NCI-H2196 (cell line): ENCODE measurements at regions not wholly inside any gene's neighbourhood (a gene's known extent, or its start where the extent isn't known, plus 50 kb on each side); places are given as distances from the start of the nearest gene placed in this dataset.

Experiments used
- DNase-seq: peaks from one replicate; lab custom pipeline; 2025; ENCODE audit not compliant: unreplicated experiment; lab: John Stamatoyannopoulos, UW

DNA sequence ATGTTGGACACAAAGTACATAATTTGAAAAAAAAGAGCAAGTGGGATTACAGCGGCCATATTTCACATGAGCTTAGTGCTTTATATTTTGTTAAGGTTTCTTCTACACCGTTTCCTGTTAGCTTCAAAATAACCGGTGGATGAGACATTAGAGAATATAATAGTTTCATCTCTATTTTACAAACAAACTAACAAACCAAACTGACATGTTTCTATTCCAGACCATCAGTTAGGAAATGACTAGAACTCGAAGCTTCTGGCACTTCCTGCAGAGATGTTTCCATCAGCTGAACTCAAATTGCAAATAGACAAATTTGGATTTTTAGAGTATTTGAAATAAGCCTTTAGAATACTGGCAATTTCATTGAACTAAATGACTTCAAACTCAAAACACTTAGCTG lies 86.5 kb downstream of the MTRR start:
- no peak for DNase-seq

DNA sequence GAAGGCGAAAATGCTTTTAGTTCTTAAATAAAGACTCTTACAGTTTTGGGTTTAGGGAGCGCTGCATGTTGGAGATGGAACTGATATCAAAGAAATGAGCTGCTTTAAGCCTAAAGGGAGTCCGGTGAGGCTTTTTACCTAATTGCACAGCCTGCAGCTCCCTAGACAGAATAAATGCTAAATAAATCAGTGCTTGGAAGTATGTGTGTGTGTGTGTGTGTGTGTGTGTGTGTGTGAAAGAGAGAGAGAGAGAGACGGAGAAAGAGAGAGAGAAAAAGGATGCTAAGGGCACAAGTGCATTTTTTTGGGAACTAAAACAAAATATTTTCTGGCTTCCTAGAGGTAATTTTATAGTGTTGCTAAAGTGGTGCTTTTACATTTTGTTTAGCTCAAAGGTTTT lies 88.4 kb downstream of the MTRR start:
- DNase-seq: no peak

DNA sequence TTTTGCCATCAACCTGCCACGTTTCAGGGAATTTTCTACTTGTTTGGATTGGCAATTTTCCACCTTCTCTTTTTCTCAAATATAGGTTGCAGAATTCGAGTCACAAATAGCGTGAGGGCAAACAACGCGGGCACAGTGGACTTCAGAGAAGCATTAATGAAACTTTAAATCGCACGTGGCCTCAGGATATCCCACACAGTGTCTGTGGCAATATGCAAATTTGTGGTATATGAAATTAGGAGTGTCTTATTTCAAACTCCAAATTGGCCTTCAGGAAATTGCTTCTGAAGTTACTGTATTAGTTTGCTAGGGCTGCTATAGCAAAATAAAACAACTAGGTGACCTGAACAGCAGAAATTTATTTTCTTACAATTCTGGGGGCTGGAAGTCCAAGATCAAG lies 91.2 kb downstream of the MTRR start:
- DNase-seq: no peak

DNA sequence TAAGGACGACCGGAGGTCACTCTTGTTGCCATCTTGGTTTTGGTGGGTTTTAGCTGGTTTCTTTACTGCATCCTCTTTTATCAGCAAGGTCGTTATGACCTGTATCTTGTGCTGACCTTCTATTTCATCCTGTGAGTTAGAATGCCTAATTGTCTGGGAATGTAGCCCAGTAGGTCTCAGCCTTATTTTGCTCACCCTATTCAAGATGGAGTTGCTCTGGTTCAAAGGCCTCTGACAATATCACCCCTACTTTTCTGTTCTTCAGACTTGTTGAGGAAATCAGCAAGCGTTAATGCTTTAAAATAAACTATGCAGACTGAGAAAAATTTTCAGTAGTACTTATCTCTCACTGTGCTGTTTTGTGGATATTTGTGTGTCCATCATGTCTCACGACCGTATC lies 92.6 kb downstream of the MTRR start:
- no peak for DNase-seq

DNA sequence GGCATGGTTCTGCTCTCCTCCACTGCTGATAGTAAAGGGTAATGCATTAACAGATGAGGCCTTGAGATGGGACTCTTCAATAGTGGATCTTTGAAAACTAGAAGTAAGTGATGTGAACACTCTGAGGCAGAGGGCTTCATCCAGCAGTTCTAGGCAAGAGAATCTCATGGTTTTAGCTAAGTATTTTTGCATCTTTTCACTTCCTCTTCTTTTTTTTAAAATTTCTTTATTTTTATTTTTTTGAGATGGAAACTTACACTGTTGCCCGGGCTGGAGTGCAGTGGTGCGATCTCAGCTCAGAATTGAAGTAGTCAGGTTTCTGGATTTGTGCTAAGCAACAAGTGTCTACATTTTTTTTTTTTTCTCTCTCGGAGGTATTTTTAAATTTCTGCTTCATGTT lies 101.9 kb downstream of the MTRR start:
- no peak for DNase-seq

DNA sequence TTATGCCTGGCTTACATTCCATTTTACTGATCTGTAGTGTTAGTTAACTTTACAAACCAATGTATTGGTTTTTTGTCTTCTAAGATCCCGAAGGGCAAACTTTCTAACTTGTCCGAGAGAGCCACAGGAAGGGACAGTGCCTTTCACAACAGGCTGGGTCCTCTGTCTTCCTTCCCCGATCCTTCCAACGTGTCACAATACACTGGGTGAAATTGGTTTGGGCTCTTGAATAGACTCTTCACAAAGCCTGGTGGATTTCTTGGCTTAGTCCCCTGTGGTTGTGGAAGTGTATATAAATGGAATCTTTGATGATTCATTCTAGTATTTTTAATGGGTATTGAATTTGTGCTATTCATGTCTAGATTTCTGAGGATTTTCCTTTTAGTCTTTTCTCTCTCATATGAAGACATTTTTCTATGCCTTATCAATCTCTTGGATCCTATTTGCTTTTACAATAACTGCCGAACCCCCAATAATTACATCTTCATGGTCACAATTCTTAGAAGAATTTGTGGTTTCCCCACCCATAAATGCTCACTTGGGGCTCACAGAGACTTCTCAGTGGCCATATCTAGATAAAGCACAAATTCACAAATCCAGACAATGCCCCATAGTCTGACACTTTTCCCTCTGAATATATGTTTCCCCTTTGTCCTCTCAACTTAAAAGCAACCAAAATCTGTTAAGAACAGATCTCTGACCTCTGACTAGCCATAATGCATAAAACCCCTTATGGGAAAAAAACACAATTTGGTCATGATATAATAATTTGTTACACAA lies 107.7 kb downstream of the MTRR start:
- DNase-seq: no peak

DNA sequence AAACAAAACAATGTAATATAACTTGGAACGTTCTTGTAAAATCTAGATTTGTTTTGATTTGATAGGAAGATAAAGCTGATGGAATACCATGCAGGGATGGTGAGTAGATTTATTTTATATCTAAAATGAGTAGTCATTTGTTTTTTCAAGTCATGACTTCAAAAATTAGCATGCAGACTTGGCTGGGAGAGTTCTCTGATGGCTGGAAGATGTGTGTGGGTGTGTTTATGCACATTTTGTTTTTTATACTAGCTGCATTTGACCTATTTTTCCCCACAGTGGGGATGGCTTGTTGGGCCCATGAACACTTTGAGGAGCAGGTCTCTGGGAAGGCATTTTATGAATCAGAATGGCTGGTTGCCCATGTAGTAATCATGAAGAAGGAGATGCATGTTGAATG lies 109.2 kb downstream of the MTRR start:
- no peak for DNase-seq

DNA sequence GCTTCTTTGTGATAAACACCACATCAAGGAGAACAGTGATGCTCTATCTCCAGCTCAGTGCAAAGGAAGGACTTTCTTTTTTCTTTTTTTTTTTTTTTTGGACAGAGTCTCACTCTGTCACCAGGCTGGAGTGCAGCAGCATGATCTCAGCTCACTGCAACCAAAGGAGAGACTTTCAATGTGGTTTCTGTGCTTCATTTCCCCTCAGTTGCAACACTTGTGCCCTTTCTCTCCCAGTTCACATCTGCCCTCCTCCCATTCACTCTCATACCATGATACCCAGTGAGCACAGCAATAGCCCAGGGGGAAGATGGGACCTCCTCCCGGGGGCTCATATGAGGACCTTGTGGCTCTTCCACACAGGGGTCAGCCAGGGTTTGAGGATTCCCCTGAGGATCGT lies 110.0 kb downstream of the MTRR start:
- DNase-seq: no peak

DNA sequence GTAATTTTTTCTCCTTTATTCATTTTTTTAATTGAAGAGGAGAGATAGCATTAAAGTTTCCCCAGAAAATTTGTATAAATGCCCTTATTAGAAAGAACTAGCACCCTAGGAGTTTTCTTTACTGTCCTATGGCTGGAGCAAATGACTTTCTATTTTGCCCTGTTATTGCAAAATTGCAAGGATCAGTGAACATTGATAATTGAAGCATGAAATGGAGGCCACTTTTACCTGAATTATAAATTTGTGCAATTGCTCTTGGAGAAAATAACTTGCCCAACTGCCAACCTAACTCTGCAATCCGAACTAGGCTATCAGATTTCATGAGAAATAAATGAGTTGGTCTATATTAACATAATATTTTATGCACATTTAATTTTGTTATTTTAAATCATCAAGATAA lies 111.9 kb downstream of the MTRR start:
- DNase-seq: no peak

DNA sequence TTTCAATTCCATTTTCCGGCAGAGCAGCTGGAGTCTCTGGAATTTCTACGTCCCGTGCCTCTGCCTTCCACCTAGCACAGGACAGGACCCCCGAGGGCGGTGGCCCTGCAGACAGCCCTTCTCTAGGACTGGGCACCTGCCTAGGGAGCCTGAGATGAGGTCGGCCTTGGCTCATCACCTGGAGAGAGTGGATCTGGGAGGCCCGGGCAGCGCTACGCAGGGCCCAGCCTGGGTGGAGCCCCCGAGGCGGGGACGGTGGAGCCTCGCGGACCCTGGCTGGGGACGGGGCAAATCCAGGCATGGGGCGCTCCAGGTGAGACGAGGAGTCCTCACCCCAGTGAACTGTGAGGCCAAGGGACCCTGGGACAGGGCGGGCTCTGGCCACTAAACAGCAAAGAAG lies 114.5 kb downstream of the MTRR start:
- no peak for DNase-seq

DNA sequence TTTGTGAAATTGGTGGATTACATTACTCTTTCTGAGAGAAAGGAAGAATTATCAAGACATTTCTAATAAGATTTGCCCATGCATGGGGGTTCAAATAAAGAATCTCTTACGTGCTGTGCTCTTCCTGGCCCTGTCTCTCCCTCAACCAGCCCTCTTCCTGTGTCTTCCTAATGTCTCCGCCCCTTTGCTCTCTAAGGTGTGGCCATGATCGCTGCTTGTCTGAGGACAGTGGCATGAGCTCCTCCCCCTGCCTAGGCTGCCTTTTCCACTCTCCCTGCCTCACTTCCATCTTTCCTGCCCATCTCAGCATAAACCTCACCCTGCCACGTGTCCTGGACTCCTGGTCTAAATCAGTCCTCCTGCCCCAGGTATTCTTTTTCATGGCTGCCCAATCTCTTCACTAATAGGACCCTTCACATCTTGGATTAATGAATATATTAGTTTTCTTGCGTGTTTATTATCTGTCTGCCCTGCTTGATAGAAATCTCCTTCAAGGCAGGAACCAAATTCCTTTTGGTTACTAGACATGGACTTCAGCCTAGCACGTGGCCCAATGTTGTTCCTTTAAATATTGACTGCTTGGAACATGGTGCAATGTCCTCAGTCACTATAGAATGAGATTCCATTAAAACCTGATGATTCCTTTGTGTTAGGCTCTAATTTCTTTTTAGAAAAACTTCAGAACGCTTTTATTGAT lies 122.3 kb downstream of the MTRR start:
- DNase-seq: no peak

DNA sequence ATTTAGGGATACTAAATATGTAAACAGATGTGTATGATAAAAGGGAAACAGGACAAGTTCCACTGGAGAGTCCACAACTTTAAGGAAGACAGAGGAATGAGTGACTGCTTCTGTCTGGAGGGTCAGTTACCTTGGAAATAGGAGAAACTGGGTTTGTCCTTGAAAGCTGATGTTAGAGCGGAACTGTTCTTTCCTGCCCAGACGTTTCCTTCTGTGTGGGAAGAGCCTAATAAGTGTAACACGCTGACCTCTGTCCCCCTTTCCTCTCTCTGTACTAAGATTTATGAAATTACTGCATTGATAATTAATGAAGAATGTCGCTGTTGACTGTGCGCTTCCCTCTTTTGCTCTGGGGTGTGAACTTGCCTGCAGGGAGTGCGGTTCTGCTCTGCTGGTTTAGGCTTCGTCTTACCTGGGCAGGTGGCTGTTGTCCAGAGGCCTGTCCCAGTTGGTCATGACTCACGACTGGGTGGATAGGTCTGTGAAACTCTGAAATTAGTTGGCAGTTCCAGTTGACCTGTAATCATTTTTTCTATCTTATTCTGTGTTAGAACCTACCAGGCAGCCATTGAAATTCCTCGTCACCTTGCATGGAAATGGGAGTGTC lies 126.8 kb downstream of the MTRR start:
- DNase-seq: no peak

DNA sequence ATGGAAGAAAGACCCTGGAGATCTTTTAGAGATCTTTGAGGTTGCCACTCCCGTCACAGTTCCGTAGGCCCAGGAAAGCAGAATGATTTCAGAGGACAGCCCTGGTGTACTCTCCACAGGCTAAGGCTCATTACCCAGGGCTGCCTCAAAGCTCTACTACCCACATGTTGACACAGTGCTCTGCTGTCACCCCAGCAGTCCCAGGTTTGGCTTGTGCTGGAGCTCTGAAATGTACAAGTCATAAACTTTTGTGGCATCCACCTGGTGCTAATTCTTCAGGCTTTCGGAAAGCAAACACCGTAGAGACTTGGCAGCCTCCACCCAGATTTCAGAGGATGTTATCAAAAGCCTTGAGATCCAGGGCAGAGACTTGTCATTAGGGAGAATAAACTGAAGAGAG lies 136.5 kb downstream of the MTRR start:
- no peak for DNase-seq

DNA sequence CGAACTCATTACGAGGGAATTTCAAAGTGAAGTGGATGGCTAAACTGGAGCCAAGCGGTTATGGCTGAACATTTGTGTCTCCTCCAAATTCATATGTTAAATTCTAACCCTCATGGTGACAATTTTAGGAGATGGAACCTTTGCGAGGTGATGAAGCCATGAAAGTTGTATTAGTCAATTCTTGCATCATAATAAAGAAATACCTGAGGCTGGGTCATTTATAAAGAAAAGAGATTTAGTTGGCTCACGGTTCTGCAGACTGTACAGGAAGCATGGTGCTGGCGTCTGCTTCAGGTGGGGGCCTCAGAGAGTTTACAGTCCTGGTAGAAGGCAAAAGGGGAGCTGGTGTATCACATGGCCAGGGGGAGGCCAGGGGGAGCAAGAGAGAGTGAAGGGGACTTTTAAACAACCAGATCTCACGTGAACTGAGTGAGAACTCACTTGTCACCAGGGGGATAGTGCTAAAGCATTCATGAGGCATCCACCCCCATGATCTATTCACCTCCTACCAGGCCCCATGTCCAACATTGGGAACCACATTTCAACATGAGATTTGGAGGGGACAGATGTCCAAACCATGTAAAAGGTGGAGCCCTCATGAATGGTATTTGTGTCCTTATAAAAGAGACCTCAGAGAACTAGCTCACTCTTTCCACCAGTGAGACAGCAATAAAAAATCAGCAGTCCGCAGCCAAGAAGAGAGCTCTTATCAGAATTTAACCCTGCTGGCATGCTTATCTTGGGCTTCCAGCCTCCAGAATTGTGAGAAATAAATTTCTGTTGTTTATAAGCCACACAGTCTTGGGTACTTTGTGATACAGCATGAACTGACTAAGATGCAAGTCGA lies 143.4 kb downstream of the MTRR start:
- no peak for DNase-seq

DNA sequence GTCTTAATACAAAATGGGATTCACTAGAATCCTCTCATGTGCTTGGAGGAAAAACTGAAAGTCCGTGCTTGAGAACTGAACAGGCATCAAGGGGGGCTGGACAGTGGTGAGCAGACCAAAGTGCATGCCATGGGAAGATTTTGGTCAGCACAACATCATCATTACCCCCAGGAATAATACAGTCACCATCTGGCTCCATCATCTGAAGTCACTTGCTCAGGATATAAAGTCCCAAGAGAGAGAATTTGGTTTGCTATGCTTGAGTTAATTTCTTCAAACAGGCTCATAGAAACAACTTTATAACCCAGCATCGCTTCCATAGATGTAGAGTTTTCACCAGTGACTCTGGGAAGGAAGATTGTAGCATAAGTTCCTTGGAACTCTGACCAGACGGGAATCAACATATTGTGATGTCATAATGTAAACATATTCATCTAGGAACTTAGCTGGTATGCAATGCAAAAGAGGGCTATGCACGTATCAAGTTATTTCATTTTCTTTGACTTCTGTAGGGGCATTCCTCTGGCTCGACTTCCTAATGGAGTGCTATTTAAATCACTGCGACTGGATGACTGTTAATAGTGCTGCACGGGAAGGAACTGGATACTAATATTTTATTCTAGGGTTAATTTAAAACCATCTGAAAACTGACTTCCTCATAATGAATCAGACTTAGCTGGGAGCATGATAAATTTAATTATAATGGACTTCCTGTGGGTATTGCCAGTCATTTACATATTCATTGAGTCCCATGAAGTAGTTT lies 145.2 kb downstream of the MTRR start:
- DNase-seq: no peak

DNA sequence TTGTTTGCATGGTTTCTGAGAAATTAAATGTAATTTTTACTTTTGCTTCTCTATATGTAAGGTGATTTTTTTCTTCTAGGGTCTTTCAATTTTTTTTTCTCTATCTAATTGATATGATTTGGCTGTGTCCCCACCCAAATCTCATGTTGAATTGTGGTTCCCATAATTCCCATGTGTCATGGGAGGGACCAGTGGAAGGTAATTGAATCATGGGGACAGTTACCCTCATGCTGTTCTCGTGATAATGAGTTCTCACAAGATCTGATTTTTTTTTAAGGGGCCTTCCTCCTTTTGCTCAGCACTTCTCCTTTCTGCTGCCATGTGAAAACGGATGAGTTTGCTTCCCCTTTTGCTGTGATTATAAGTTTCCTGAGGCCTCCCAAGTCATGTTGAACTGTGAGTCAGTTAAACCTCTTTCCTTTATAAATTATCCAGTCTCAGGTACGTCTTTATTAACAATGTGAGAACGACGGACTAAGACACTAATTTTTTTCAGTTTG lies 150.8 kb downstream of the MTRR start:
- DNase-seq: no peak

DNA sequence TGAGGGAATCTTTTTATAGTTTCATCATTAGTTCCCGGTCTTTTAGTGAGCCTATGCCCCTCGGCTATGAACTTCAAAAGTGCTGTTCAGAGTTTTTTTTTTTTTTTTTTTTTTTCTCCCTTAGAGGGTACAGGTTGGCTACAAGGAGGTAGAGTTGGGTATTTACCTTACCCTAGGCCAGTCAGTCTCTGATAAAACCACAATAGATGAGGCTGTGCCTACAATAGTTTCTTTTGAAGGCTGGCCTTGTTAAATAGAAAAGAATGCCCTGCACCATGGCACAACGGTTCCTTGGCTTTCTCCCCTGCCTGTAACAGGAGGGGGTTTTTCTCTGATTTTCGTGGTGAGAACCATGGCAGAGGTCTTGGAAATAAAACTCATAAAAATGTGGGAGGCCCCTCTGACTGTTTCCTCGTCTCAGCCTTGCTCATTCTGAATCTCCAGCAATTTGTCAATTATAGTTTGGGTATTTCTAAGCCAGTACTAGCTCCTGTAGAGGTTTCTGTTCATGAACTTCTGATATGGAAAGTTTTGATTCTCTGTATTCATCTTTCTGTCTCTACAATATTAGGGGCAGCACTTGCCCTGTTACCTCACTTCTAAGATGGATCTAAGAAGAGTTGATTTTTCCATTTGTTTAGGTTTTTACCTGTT lies 152.0 kb downstream of the MTRR start:
- no peak for DNase-seq

DNA sequence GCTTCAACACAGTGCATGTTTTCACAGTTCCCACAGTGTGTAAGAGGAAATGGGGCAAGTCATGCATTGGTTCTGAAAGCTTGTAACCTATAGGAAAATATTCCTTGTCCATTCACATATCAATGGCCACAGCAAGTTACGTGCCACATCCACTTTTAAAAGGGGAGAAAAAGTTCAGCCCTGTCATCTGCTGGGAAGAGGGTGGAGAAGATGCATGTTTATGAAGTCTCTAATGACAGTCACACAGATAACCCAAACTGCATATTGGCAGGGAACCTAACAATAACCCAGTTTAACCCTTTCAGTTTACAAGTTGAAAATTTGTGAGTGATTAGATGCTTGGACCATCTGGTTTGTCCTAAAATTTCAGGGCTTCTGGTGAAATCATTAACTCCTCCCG lies 159.3 kb downstream of the MTRR start:
- DNase-seq: no peak

DNA sequence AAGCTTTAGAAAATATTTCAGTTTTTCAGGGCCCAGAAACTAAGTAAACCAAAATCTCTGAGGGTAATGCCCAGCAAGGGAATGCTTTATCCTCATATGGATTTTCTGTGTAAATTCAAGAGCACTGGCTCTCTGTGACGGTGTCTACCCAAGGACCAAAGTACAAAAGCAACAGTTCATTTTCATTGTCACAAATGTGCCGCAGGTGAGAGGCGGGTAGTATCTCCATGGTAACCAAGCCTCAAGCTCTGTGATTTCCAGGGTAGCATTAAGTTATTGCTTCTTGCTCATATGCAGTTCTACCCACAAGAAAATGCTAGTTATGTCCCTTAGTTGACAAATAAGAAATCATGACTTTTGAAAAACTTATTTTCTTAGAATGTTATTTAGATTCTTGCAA lies 164.3 kb downstream of the MTRR start:
- no peak for DNase-seq

DNA sequence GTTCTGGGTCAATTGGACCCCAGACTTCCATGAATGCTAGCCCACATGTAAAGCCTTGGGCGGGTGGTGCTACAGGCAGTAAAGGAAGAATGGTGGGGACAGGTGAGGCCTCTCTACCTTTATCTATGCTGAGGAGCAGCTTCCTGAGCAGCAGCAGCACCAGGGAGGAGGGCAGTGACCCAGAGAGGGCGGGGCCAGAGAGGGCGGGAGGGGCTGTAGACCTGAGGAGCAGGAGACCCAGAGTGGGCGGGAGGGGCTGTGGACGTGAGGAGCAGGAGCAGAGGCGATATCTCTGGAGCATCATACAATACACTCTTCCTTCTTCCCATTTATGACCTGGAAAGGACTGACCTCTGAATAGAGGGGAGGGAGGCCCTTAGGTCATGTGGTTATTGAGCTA lies 165.9 kb downstream of the MTRR start:
- DNase-seq: no peak
